BLaER1 treated with 17β-estradiol and CSF1 and Interleukin-3, amounts not matched to agents 10 nM and 100 nM (cell line): ENCODE measurements at regions not wholly inside any gene's neighbourhood (a gene's known extent, or its start where the extent isn't known, plus 50 kb on each side); places are given as distances from the start of the nearest gene placed in this dataset.

ENCODE experiments used
- H3K27ac ChIP-seq, 11 experiments: shearing (Covaris generic); formaldehyde crosslinking; 2 replicates each; pipeline ENCODE4 v1.8.1; 2022
- H3K27me3 ChIP-seq, 11 experiments: shearing (Covaris generic); formaldehyde crosslinking; 2 replicates each; pipeline ENCODE4 v1.8.1; 2022
- H3K36me3 ChIP-seq, 11 experiments: shearing (Covaris generic); formaldehyde crosslinking; 2 replicates each; pipeline ENCODE4 v1.8.1; 2022
- H3K4me1 ChIP-seq, 10 experiments: shearing (Covaris generic); formaldehyde crosslinking; 2 replicates each; pipeline ENCODE4 v1.8.1; 2022
- H3K4me2 ChIP-seq, 11 experiments: shearing (Covaris generic); formaldehyde crosslinking; 2 replicates each; pipeline ENCODE4 v1.8.1; 2022
- H3K4me3 ChIP-seq, 10 experiments: shearing (Covaris generic); formaldehyde crosslinking; 2 replicates each; pipeline ENCODE4 v1.8.1; 2022
- H3K9ac ChIP-seq, 11 experiments: shearing (Covaris generic); formaldehyde crosslinking; 2 replicates each; pipeline ENCODE4 v1.8.1; 2022
- H3K9me3 ChIP-seq, 11 experiments: shearing (Covaris generic); formaldehyde crosslinking; replicated peaks in 1 of 11; 2 replicates each; pipeline ENCODE4 v1.8.1; 2022
- H4K20me1 ChIP-seq, 11 experiments: shearing (Covaris generic); formaldehyde crosslinking; 2 replicates each; pipeline ENCODE4 v1.8.1; 2022
- Cebpa-rat ChIP-seq, 11 experiments: shearing (Covaris generic); IDR thresholded peaks; 2 replicates each; pipeline ENCODE4 v1.8.1; 2022

GRCh38 chr10:94172332-94172731 lies 178.6 kb downstream of the PLCE1 start:
- no peak overlapping the region for H3K4me2 ChIP-seq
- no peak overlapping the region for H3K9ac ChIP-seq
- no peaks in the 10 kb centered on the region for H3K36me3 ChIP-seq
- no peaks in the 10 kb centered on the region; a peak in 1 of 20 replicates for H3K4me1 ChIP-seq
- H4K20me1 ChIP-seq, result no peaks in the 10 kb centered on the region
- no peaks in the 10 kb centered on the region for H3K27me3 ChIP-seq
- H3K9me3 ChIP-seq, result no peaks in the 10 kb centered on the region
- no peak overlapping the region for H3K27ac ChIP-seq
- TF ChIP-seq Cebpa-rat (IDR thresholded peaks at IDR 0.05), result no peak
- no peak overlapping the region for H3K4me3 ChIP-seq

- TF ChIP-seq Cebpa-rat (IDR thresholded peaks at IDR 0.05), result no peak
- H3K4me3 ChIP-seq, result no peak overlapping the region
- H3K4me2 ChIP-seq, result no peak overlapping the region
- no peak overlapping the region for H3K27ac ChIP-seq
- H3K36me3 ChIP-seq, result no peaks in the 10 kb centered on the region
- H3K27me3 ChIP-seq, result no peaks in the 10 kb centered on the region
- no peaks in the 10 kb centered on the region for H4K20me1 ChIP-seq
- H3K4me1 ChIP-seq, result peaks cover 0 to 3% (median 0%) of the 10 kb centered on the region in 10 experiments; a peak in 1 of 20 replicates
- H3K9ac ChIP-seq, result no peak overlapping the region
- H3K9me3 ChIP-seq, result no peaks in the 10 kb centered on the region
These were observed 179.9 kb downstream of the PLCE1 start for GRCh38 chr10:94173594-94173993.

GRCh38 chr10:94174838-94175237 lies 181.1 kb downstream of the PLCE1 start:
- Histone ChIP-seq H3K36me3 (no peaks in the 10 kb centered on the region), H3K27ac (no peak overlapping the region), H4K20me1 (no peaks in the 10 kb centered on the region), H3K27me3 (no peaks in the 10 kb centered on the region), H3K4me1 (peaks cover 0 to 8% (median 0%) of the 10 kb centered on the region in 10 experiments; a peak in 1 of 20 replicates), H3K9me3 (no peaks in the 10 kb centered on the region), H3K4me3 (no peak overlapping the region), H3K9ac (no peak overlapping the region), H3K4me2 (no peak overlapping the region)
- no peak for TF ChIP-seq Cebpa-rat (IDR thresholded peaks at IDR 0.05)

GRCh38 chr10:94178475-94179253 lies 184.1 kb downstream of the NOC3L start:
- H3K27me3 ChIP-seq, result no peaks in the 10 kb centered on the region
- H3K4me2 ChIP-seq, result no peak overlapping the region
- peaks cover 0 to 8% (median 0%) of the 10 kb centered on the region in 10 experiments; a peak in 1 of 20 replicates for H3K4me1 ChIP-seq
- H3K36me3 ChIP-seq, result no peaks in the 10 kb centered on the region
- no peaks in the 10 kb centered on the region for H3K9me3 ChIP-seq
- H3K27ac ChIP-seq, result no peak overlapping the region
- no peaks in the 10 kb centered on the region for H4K20me1 ChIP-seq
- H3K4me3 ChIP-seq, result no peak overlapping the region
- no peak overlapping the region for H3K9ac ChIP-seq
- no peak for TF ChIP-seq Cebpa-rat (IDR thresholded peaks at IDR 0.05)

- H3K4me3 ChIP-seq, result no peak overlapping the region
- H4K20me1 ChIP-seq, result no peaks in the 10 kb centered on the region
- H3K27ac ChIP-seq, result no peak overlapping the region
- no peak overlapping the region for H3K4me2 ChIP-seq
- H3K9me3 ChIP-seq, result no peaks in the 10 kb centered on the region
- no peak for TF ChIP-seq Cebpa-rat (IDR thresholded peaks at IDR 0.05)
- H3K9ac ChIP-seq, result no peak overlapping the region
- no peaks in the 10 kb centered on the region for H3K36me3 ChIP-seq
- no peaks in the 10 kb centered on the region for H3K27me3 ChIP-seq
- 0 out of 20 replicates have a peak, but pooled peaks cover 0 to 8% (median 0%) of the 10 kb centered on the region in 10 experiments for H3K4me1 ChIP-seq
These were observed 182.2 kb downstream of the NOC3L start for GRCh38 chr10:94180576-94180975.

GRCh38 chr10:94183666-94184264 lies 179.0 kb downstream of the NOC3L start:
- TF ChIP-seq Cebpa-rat (IDR thresholded peaks at IDR 0.05), result no peak
- no peak overlapping the region for H3K4me2 ChIP-seq
- H3K4me3 ChIP-seq, result no peak overlapping the region

GRCh38 chr10:94186722-94187121 lies 176.0 kb downstream of the NOC3L start:
- Histone ChIP-seq H3K9ac (no peak overlapping the region), H3K27ac (no peak overlapping the region), H4K20me1 (no peaks in the 10 kb centered on the region), H3K4me3 (no peak overlapping the region), H3K4me2 (no peak overlapping the region), H3K9me3 (no peaks in the 10 kb centered on the region), H3K36me3 (no peaks in the 10 kb centered on the region), H3K4me1 (no peaks in the 10 kb centered on the region), H3K27me3 (no peaks in the 10 kb centered on the region)
- TF ChIP-seq Cebpa-rat (IDR thresholded peaks at IDR 0.05), result no peak

More at GRCh38 chr10:94183666-94184264, 179.0 kb downstream of the NOC3L start:
- H3K9me3 ChIP-seq, result no peaks in the 10 kb centered on the region
- no peaks in the 10 kb centered on the region for H3K36me3 ChIP-seq
- H3K9ac ChIP-seq, result no peak overlapping the region
- H4K20me1 ChIP-seq, result no peaks in the 10 kb centered on the region
- no peak overlapping the region for H3K27ac ChIP-seq
- H3K27me3 ChIP-seq, result no peaks in the 10 kb centered on the region
- 0 out of 20 replicates have a peak, but pooled peaks cover 0 to 4% (median 0%) of the 10 kb centered on the region in 10 experiments for H3K4me1 ChIP-seq

GRCh38 chr10:94192333-94192732 lies 170.4 kb downstream of the NOC3L start:
- Histone ChIP-seq H3K9me3 (no peaks in the 10 kb centered on the region), H3K4me1 (no peaks in the 10 kb centered on the region), H4K20me1 (no peaks in the 10 kb centered on the region), H3K4me3 (no peak overlapping the region), H3K9ac (no peak overlapping the region), H3K4me2 (no peak overlapping the region), H3K27ac (no peak overlapping the region), H3K36me3 (no peaks in the 10 kb centered on the region), H3K27me3 (no peaks in the 10 kb centered on the region)
- no peak for TF ChIP-seq Cebpa-rat (IDR thresholded peaks at IDR 0.05)

- no peaks in the 10 kb centered on the region for H3K36me3 ChIP-seq
- no peaks in the 10 kb centered on the region for H3K9me3 ChIP-seq
These were observed 169.8 kb downstream of the NOC3L start for GRCh38 chr10:94192974-94193373.

More at GRCh38 chr10:94192974-94193373, 169.8 kb downstream of the NOC3L start:
- Histone ChIP-seq H3K4me1 (no peaks in the 10 kb centered on the region), H3K4me3 (no peak overlapping the region), H3K9ac (no peak overlapping the region), H3K4me2 (no peak overlapping the region), H4K20me1 (no peaks in the 10 kb centered on the region), H3K27ac (no peak overlapping the region), H3K27me3 (no peaks in the 10 kb centered on the region)
- no peak for TF ChIP-seq Cebpa-rat (IDR thresholded peaks at IDR 0.05)
